Heart left ventricle (tissue), 16 donors: ENCODE measurements at regions not wholly inside any gene's neighbourhood (a gene's known extent, or its start where the extent isn't known, plus 50 kb on each side); places are given as distances from the start of the nearest gene placed in this dataset.

Source experiments
- ATAC-seq, 4 donors: fragments of 200-7000 bp; cut with Tn5 transposase; one replicate each; pipeline ENCODE4 v1.9.1; 2020 to 2022; ENCODE audit warnings: moderate library complexity in 4 of 4, mild to moderate bottlenecking in 3 of 4, moderate number of reproducible peaks in 1 of 4
- DNase-seq, 5 donors: peaks; one replicate each; pipeline ENCODE4 v3.0.0-alpha.2; 2020
- H3K27ac ChIP-seq, 12 donors: fragments of 200-600 bp; sonication (generic) in 4 of 12; one replicate each; pipeline versions ENCODE4 v1.5.0 to v1.8.0; 2016 to 2022; ENCODE audit warnings: mild to moderate bottlenecking in 2 of 12
- H3K27me3 ChIP-seq, 9 donors: fragments of 200-600 bp; sonication (generic) in 2 of 9; one replicate each; pipeline versions ENCODE4 v1.5.1 to v1.8.0; 2016 to 2022; ENCODE audit warnings: mild to moderate bottlenecking in 3 of 9
- H3K36me3 ChIP-seq, 9 donors: fragments of 200-600 bp; sonication (generic) in 2 of 9; one replicate each; pipeline versions ENCODE4 v1.5.0 to v1.8.0; 2018 to 2022; ENCODE audit warnings: mild to moderate bottlenecking in 2 of 9
- H3K4me1 ChIP-seq, 12 donors: fragments of 200-600 bp; sonication (generic) in 4 of 12; one replicate each; pipeline versions ENCODE4 v1.5.0 to v1.8.0; 2016 to 2022; ENCODE audit warnings: mild to moderate bottlenecking in 3 of 12
- H3K4me3 ChIP-seq, 12 donors: fragments of 200-600 bp; sonication (generic) in 4 of 12; one replicate each; pipeline versions ENCODE4 v1.5.0 to v1.8.0; 2017 to 2022; ENCODE audit warnings: mild to moderate bottlenecking in 9 of 12, moderate library complexity in 4 of 12
- H3K9me3 ChIP-seq, 12 donors: fragments of 200-600 bp; sonication (generic) in 4 of 12; one replicate each; pipeline versions ENCODE4 v1.5.0 to v1.8.0; 2016 to 2022; ENCODE audit warnings: mild to moderate bottlenecking in 1 of 12
- CTCF ChIP-seq, 12 donors: fragments of 200-600 bp; sonication (generic) in 4 of 12; IDR thresholded peaks; one replicate each; pipeline versions ENCODE4 v1.5.0 to v1.8.0; 2018 to 2022; ENCODE audit warnings: antibody characterized with exemption in 12 of 12, mild to moderate bottlenecking in 5 of 12
- POLR2A ChIP-seq, 2 donors: fragments of 450-650 bp; IDR thresholded peaks; one replicate each; pipeline ENCODE4 v1.6.1; 2017; ENCODE audit warnings: antibody characterized with exemption in 2 of 2, mild to moderate bottlenecking in 2 of 2, moderate library complexity in 2 of 2
- WGBS, 4 donors: extraction: QIAGEN DNeasy Blood & Tissue Kit in 2 of 4; methylation state at CpG; one replicate each; pipeline versions ENCODE4 v1.1.5 to v1.1.7; 2013 to 2018; 5-methylcytosine and 5-hydroxymethylcytosine counted together
- intact Hi-C, 10 donors: fragments of 100-400 bp; cut with DNase I; formaldehyde crosslinking; loops; one replicate each; pipeline versions ENCODE4 v1.11.1 to v1.14.2; 2022
- donor health status: ischemic (EF 13 %, LVEDD 7.1; RV severe dilation, severe dysfunction).
- donor health status: healthy with polysubstance abuse.
- donor health status: DM: no; HTN: yes; CAD: no.
- donor health status: DM: no; HTN: no; CAD: no.
- donor health status: ischemic (EF 25% LVEDD 6.9; RV normal size, moderate dysfunction).
- donor health status: ischemic (EF 25% LVEDD 5.7; RV mildly dilated, moderate dysfunction).
- donor health status: healthy.
- donor health status: DM: yes; HTN: yes; CAD: no.
- donor health status: ischemic (EF 35%, LVEDD 5.7; RV mildly dilated, moderate dysfunction).
- donor health status: nonischemic (EF 11% LVEDD 7.7; RV severe dilation, severe dysfunction).
- donor health status: DM: yes; HTN: yes; CAD: no.
- donor health status: PGD.
- donor health status: ischemic (EF 29% LVEDD 5.4; RV normal size, mild dysfunction).
- donor health status: nonischemic (EF 23%, LVEDD 6.1; RV moderate dilation, normal function).

GRCh38 chr5:24864244-24864643 is 219.5 kb upstream of the CDH10 start:
- TF ChIP-seq POLR2A (IDR thresholded peaks at IDR 0.05) (no peak), CTCF (IDR thresholded peaks at IDR 0.05) (no peak)
- WGBS, 4 donors = 85 to 91% (median 87%) methylated on average over 4 of the region's 4 CpGs
- Histone ChIP-seq H3K4me1 (no peaks in the 10 kb centered on the region), H3K27me3 (no peaks in the 10 kb centered on the region), H3K4me3 (no peak overlapping the region), H3K27ac (no peak overlapping the region), H3K36me3 (no peaks in the 10 kb centered on the region), H3K9me3 (no peaks in the 10 kb centered on the region)
- no peak for DNase-seq
- ATAC-seq = no peak
- intact Hi-C loops = no loop called here

- no peaks in the 10 kb centered on the region for H3K36me3 ChIP-seq
- DNase-seq (no peak), ATAC-seq (no peak)
- H3K9me3 ChIP-seq = peaks cover 0 to 2% (median 0%) of the 10 kb centered on the region in 12 donors
- H3K4me1 ChIP-seq = no peaks in the 10 kb centered on the region
- H3K27ac ChIP-seq = no peak overlapping the region
- no peak for TF ChIP-seq CTCF (IDR thresholded peaks at IDR 0.05)
- no peak for TF ChIP-seq POLR2A (IDR thresholded peaks at IDR 0.05)
- H3K27me3 ChIP-seq = no peaks in the 10 kb centered on the region
- intact Hi-C loops = no loop called here
- 56 to 75% (median 62%) methylated on average over 3 of the region's 3 CpGs for WGBS, 4 donors
- no peak overlapping the region for H3K4me3 ChIP-seq
Observed at GRCh38 chr5:24862117-24862516, 217.3 kb upstream of the CDH10 start.

DNA sequence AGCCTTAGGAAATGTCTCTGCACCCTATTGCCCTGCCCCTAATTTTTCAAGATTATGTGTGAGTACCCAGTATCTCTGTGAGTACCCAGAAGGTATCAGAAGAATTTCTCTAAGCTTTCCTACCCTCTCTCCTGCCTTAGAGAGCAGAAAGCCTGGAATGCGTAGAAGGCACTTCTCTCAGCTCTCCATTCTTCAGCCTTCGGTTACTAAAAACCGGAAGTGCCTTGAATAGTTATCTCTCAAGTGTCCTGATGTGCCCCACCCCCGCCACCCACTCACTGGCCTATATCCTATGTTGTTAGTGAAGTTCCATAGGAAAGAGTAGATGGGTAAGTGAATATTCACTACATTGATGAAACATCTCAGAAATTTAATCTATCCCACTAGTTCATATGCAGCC is 210.7 kb upstream of the CDH10 start:
- Histone ChIP-seq H3K9me3 (peaks cover 0 to 4% (median 0%) of the 10 kb centered on the region in 12 donors), H3K4me1 (no peaks in the 10 kb centered on the region), H3K4me3 (no peak overlapping the region), H3K27ac (no peak overlapping the region), H3K27me3 (no peaks in the 10 kb centered on the region), H3K36me3 (no peaks in the 10 kb centered on the region)
- 34 to 46% (median 38%) methylated on average over 4 of the region's 4 CpGs for WGBS, 4 donors
- ATAC-seq (no peak), DNase-seq (no peak)
- intact Hi-C loops = no loop called here
- TF ChIP-seq CTCF (IDR thresholded peaks at IDR 0.05) (no peak), POLR2A (IDR thresholded peaks at IDR 0.05) (no peak)

GRCh38 chr5:24854850-24855249 is 210.1 kb upstream of the CDH10 start:
- no peak overlapping the region for H3K27ac ChIP-seq
- 93 to 100% (median 100%) methylated on average over 1 of the region's 1 CpG for WGBS, 4 donors
- H3K36me3 ChIP-seq = no peaks in the 10 kb centered on the region
- ATAC-seq = no peak
- H3K4me1 ChIP-seq = no peaks in the 10 kb centered on the region
- DNase-seq = no peak
- TF ChIP-seq POLR2A (IDR thresholded peaks at IDR 0.05) (no peak), CTCF (IDR thresholded peaks at IDR 0.05) (no peak)
- intact Hi-C loops = no loop called here
- H3K27me3 ChIP-seq = no peaks in the 10 kb centered on the region
- H3K4me3 ChIP-seq = no peak overlapping the region
- H3K9me3 ChIP-seq = peaks cover 0 to 9% (median 0%) of the 10 kb centered on the region in 12 donors
